ENCODE measurements at regions not wholly inside any gene's neighbourhood (a gene's known extent, or its start where the extent isn't known, plus 50 kb on each side); places are given as distances from the start of the nearest gene placed in this dataset.
A peak's percentile ranks its signal among the peaks of the same experiment; 100 is the strongest.

DNA sequence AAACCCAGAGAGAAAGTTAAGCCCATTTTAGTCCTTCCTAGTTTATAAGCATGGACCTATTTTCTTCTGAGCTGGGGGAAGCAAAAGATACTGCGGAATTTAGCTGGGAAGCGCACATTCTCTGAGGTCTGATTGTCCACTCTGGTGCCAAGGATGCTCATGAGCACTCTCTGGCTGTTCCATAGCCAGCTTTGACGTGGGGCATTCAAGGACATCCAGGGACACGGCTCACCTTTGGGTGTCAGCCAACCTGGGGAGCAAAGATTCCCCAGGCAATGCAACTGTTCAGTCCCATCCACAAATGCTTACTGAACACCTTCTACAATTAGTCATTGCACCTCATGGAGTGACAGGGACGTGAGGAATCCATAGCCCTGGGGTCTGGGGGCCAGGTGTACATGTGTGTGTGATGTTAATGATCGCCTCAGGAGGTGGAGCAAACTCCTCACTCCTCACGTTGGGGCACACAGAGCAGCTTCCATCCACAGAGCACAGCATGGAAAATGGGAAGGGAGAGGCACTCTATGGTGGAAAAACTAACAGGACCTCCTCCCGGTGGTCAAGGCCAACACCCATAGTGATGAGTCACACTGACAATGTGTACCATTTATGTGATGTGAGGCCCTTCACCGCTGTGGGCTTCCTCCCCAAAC lies 67.5 kb upstream of the IGFBP3 start:
- no peak for ATAC-seq

- no peak for ATAC-seq
Observed at GRCh38 chr7:45987521-45988290, 66.6 kb upstream of the IGFBP3 start.

GRCh38 chr7:45986355-45987298 lies 65.6 kb upstream of the IGFBP3 start:
- no peak for ATAC-seq

GRCh38 chr7:45985902-45986301 lies 64.8 kb upstream of the IGFBP3 start:
- ATAC-seq = no peak

DNA sequence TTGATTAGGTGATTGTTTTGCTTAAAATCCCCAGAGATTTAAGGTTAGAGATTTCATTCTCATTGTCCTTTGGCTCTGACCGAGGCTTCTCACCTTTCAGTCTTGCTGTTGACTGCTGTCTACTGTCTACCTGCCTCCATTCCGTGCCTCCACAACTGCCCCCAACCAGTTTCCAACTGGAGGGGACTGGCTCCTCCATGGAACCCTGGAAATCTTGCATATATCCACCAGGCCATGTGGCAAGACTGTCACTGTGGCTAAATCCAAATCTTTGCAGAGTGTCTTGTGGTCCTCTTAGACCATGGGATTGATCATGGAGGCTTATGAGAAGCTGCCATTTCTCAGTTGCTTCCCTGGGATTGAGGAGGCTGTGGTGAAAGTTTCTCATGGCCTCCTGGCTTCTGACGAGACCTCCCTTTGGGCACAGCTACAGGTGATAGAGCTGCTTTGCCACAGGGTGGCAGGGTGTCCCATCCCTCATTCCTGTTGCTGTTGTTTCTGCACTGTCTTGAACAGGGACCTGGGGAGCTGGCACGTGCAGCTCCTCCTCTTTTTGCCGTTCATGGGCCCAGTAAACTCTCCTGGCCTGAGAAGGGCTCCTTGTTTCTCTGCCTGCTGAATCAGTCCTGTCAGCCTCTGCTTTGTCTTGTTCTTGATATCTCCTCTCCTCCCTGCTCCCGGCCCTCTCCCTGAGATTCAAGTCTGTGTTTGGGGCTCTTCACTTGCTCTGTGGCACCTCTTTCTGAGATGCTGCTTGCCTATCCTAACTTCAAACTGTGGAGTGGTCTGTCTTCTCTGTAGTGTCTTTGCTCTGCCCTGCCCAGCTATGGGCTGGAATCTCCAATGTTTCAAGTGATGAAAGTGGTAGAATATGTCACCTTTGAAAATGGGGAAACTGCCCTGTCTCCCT lies 63.6 kb upstream of the IGFBP3 start:
- ATAC-seq = no peak

- no peak for ATAC-seq
Observed at GRCh38 chr7:45983720-45984255, 62.7 kb upstream of the IGFBP3 start.

DNA sequence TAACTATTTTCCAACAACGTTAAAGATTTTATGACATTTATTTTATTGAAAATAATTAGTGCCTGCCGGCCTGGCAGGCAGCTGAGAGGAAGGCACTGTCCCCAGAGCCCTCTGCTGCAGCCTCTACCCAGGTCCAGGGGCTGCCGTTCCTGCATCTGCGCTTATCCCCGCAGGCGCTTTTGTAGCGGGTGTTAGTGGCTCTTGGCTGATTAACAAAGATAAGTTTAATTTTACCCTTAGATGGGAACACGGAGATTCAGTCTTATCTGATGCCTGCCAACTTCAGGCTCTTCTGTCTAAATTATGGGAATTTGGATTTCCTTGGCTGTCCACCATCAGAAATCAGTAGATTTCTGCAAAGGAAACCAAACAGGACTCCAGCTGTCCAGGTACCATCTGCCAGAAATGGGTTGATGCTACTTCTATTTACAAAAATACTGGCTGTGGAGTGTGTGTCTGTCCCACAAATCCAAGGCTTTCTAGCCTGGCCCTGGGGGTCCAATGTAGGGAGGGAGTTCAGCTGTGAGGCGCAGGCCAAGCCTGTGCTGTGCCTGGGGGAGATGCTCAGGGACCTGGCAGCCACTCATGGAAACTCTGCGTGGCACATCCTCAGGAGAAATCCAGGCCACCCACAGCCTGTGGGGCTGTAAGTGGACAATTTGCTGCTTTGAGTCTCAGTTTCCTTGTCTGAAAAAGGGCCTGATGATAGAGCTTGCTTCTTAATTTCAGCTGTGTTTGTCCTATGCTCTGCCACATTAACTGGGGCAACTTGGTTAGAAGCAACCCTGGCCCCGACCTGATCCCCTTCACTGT lies 62.0 kb upstream of the IGFBP3 start:
- ATAC-seq = no peak

- no peak for ATAC-seq
Observed at GRCh38 chr7:45982132-45982531, 61.1 kb upstream of the IGFBP3 start.

- ATAC-seq = no peak
Observed at GRCh38 chr7:45980973-45981372, 59.9 kb upstream of the IGFBP3 start.

DNA sequence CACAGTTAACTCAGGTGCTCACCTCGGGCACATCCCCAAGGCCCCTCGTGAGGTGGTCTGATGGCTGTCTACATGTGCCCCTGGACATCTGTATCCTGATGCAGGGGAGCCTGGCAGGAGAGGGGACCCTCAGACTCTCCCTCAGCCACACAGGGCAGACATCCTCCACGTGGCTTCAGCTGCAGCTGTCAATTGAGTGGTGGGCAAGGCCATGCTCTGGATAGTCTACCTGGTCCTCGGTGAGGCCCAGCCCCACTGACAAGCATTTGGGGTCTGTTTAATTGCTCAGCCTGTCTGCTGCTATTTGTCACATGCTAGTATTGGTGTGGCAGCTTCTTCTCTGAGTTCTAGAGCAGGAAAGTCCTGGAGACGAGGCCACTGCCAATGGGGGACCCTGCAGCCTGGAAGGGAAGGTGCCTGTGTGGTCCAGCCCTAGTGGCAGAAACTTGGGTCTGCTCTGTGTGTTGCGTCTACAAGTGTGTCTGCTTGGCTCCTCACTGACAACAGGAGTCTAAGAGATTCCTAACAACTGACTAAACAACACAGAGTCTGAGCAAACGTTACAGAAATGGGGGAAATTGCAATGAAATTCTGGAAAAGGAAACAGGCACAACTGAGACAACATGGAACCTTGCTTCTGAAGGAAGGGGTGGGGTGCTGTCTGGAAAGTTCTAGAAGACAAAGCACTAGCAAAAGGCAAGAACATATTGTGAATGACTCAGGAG lies 59.3 kb upstream of the IGFBP3 start:
- no peak for ATAC-seq

DNA sequence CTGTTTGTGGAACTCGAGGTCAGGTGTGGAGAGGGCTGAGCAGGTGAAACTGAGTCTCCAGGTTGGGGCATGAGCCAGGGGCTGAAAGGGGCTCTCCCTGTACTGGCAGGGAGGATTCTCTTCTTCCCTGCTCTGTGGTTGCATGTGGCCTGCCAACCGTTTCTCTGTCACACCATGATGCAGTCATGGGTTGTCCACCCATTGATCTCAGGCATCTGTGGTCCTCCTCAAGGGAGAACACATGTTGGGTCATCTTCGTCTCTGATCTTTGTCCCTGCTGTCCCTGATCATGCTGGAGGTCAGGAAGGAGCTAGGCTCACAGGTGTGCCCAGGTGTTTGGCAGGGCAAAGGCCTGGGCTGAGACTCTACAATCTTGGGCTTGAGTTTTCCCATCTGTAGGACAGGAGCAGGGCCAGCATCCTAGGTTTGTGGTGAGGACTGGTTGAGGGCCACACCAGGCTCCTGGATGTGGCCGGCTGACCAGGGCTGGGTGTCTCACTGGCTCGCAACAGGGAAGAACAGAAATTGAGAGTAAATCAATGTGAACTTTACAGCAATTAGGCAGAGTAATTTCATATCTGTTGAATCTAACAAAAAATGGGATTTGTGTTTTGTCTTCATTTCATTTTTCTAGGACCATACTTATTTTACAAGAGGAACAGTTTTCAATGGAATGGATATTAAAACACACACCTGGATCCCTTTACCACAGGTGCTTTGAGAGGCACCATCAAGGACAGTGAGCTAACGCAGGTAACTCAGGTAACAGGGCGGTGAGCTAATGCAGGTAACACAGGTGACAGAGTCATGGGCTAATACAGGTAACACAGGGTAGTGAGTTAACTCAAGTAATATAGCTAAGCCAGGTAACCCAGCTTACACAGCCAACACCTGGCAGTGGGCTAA lies 58.5 kb upstream of the IGFBP3 start:
- ATAC-seq = no peak

GRCh38 chr7:45978731-45979211 lies 57.7 kb upstream of the IGFBP3 start:
- ATAC-seq = no peak

- peak; percentile 40 to 41 for ATAC-seq
Observed at GRCh38 chr7:45978010-45978681, 57.1 kb upstream of the IGFBP3 start.

DNA sequence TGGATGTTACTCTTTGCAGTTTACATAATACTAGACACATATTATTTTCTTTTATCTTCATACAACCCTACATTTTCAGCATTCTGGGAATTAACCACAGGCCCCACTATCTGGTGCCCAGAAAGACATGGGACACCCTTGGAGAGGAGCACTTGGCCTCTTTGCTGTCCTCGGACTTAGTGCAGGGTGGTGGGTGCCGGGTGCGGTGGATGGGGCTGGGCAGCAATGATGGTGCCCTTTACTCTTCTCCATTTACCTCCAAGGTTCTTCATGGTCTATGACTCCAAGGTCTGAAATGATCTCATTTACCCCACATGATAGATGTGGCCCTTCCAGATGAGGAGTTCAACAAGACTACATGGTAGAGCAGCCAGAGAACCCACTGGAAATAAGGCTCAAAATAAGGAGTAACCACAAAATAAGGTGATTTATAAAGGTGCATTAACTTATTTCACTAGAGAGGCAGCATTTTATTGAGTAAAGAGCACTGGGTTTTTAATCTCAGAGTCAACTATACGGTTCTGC lies 56.2 kb upstream of the IGFBP3 start:
- ATAC-seq = no peak

DNA sequence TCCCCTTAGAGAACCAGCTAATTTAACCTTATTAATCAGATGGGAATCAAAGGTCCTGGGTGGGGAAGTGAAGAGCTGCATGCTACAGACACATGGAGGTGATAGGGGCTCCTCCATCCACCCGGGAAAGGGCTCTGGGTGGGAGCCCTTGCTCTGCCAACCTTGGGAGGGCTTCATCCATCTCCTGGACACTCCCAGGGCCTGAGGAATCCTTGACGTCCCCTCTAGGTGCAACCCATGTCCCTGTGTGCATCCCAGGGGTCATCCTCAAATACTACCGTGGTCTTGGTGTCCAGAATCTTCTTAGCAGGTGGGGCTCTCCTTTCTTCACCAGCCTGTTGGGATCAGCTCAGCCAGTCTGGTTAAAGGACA lies 55.4 kb upstream of the IGFBP3 start:
- no peak for ATAC-seq

DNA sequence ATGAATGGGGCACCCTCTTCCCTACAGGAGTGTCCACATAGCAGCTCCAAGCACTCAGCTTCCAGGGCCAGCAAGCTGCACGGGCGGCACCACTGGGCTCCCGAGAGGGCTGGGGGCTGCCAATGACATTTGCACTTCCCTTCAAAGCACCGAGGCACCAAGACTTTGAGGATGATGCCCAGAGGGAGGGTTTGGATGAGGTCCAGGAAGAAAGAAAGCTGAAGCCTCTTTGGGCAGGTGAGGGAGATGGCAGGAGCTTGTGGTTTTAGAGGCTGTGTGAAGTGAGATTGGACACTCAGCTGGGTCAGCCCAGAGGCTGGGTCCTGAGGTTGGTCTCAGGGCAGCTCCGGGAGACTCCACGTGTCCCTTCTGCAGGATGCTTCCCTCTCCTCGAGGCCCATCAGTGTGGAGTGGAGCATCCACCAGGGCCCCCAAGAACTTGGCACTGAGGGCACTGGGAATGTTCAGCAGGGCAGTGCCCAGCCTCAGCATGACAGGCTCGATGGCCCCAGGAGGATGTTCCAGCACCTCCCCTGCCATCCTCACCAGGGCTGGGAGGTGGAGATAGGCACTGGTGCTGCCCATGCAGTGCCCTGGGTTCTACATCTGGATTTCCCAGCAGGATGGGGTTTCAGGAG lies 54.9 kb upstream of the IGFBP3 start:
- no peak for ATAC-seq

DNA sequence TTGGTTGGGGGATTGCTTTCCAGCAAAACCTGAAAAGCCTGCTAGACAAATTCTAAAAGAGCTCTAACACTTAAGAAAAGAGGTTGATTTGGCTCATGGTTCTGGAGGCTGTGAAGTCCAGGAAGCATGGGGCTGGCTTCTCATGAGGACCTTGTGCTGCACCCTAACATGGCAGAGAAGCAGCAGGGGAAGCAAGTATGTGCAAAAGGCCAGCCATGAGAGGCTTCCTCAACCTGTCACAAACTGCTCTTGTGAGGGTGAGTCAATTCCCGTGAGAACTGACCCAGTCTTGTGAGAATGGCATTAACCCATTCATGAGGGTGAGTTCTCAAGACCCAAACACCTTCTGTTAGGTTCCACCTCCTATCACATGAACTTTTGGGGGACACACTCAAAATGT lies 54.3 kb upstream of the IGFBP3 start:
- ATAC-seq = no peak
